CD4-positive, alpha-beta T cell treated with Interleukin-15 for 4 hours (primary cell): ENCODE measurements at regions not wholly inside any gene's neighbourhood (a gene's known extent, or its start where the extent isn't known, plus 50 kb on each side); places are given as distances from the start of the nearest gene placed in this dataset.

Source experiments
- DNase-seq: peaks from one replicate; pipeline ENCODE4 v3.0.0-alpha.2; 2020; ENCODE audit warnings: low spot score

- DNase-seq, result no peak
Observed at GRCh38 chr2:236855866-236856847, 229.5 kb upstream of the COPS8 start.

GRCh38 chr2:236856848-236857235 is 228.8 kb upstream of the COPS8 start:
- DNase-seq, result no peak

GRCh38 chr2:236857246-236857645 is 228.4 kb upstream of the COPS8 start:
- DNase-seq, result no peak

- DNase-seq, result no peak
Observed at GRCh38 chr2:236857781-236858180, 227.9 kb upstream of the COPS8 start.

- DNase-seq, result no peak
Observed at GRCh38 chr2:236858661-236859060, 227.0 kb upstream of the COPS8 start.

- no peak for DNase-seq
Observed at GRCh38 chr2:236859908-236860307, 225.8 kb upstream of the COPS8 start.

GRCh38 chr2:236861196-236861875 is 224.4 kb upstream of the COPS8 start:
- no peak for DNase-seq

- DNase-seq, result no peak
Observed at GRCh38 chr2:236861944-236862343, 223.7 kb upstream of the COPS8 start.

GRCh38 chr2:236862526-236862925 is 223.2 kb upstream of the COPS8 start:
- no peak for DNase-seq

- no peak for DNase-seq
Observed at GRCh38 chr2:236862961-236863728, 222.5 kb upstream of the COPS8 start.

GRCh38 chr2:236863729-236864126 is 222.0 kb upstream of the COPS8 start:
- no peak for DNase-seq

GRCh38 chr2:236865052-236865451 is 220.6 kb upstream of the COPS8 start:
- no peak for DNase-seq

GRCh38 chr2:236866542-236867340 is 218.9 kb upstream of the COPS8 start:
- DNase-seq, result no peak

GRCh38 chr2:236867441-236868260 is 218.0 kb upstream of the COPS8 start:
- no peak for DNase-seq

GRCh38 chr2:236870370-236870769 is 215.3 kb upstream of the COPS8 start:
- DNase-seq, result no peak

- peak; percentile 2 for DNase-seq
Observed at GRCh38 chr2:236871500-236872001, 214.1 kb upstream of the COPS8 start.

GRCh38 chr2:236872015-236872414 is 213.7 kb upstream of the COPS8 start:
- no peak for DNase-seq

GRCh38 chr2:236872981-236873380 is 212.7 kb upstream of the COPS8 start:
- DNase-seq, result no peak

- DNase-seq, result no peak
Observed at GRCh38 chr2:236873636-236874035, 212.1 kb upstream of the COPS8 start.

- no peak for DNase-seq
Observed at GRCh38 chr2:236874866-236875481, 210.7 kb upstream of the COPS8 start.
